Transverse colon (tissue), 4 donors: ENCODE measurements at regions not wholly inside any gene's neighbourhood (a gene's known extent, or its start where the extent isn't known, plus 50 kb on each side); places are given as distances from the start of the nearest gene placed in this dataset.

Source experiments
- DNase-seq: peaks from one replicate; pipeline ENCODE4 v3.0.0-alpha.2; 2019
- H3K27ac ChIP-seq, 4 donors: fragments of 200-600 bp; sonication (generic); 2 replicates each; pipeline ENCODE4 v1.5.1; 2016 to 2018; ENCODE audit warnings: inconsistent platforms in 4 of 4
- H3K27me3 ChIP-seq: fragments of 200-600 bp; sonication (generic); 2 replicates; pipeline ENCODE4 v1.5.1; 2017; ENCODE audit warnings: inconsistent platforms
- H3K36me3 ChIP-seq, 4 donors: fragments of 200-600 bp; sonication (generic); 2 replicates each; pipeline ENCODE4 v1.5.1; 2017 to 2019; ENCODE audit warnings: inconsistent platforms in 4 of 4
- H3K4me1 ChIP-seq, 4 donors: fragments of 200-600 bp; sonication (generic); 2 replicates each; pipeline ENCODE4 v1.5.1; 2017 to 2020; ENCODE audit warnings: inconsistent platforms in 4 of 4
- H3K4me3 ChIP-seq, 4 donors: fragments of 200-600 bp; sonication (generic); 1 replicate in 1 of 4; 2 replicates in 3 of 4; pipeline versions ENCODE4 v1.5.1 to v1.6.1; 2017 to 2019; ENCODE audit warnings: inconsistent platforms in 4 of 4
- H3K9me3 ChIP-seq, 2 donors: fragments of 200-600 bp; sonication (generic); 2 replicates each; pipeline ENCODE4 v1.5.1; 2017 to 2019; ENCODE audit warnings: inconsistent platforms in 2 of 2
- CTCF ChIP-seq, 5 experiments: fragments of 200-600 bp in 3 of 5; fragments of 450-650 bp in 2 of 5; sonication (generic) in 3 of 5; IDR thresholded peaks; 1 replicate in 2 of 5; 2 replicates in 3 of 5; pipeline ENCODE4 v1.5.1; 2016 to 2017; ENCODE audit warnings: antibody characterized with exemption in 5 of 5, inconsistent platforms in 3 of 5, mild to moderate bottlenecking in 2 of 5, moderate library complexity in 1 of 5
- EP300 ChIP-seq: sonication (generic); formaldehyde crosslinking; IDR thresholded peaks from one replicate; pipeline ENCODE4 v1.6.1; 2017; ENCODE audit warnings: antibody characterized with exemption, low read depth
- POLR2A ChIP-seq: fragments of 450-650 bp; IDR thresholded peaks from one replicate; pipeline ENCODE4 v1.6.1; 2016; ENCODE audit warnings: antibody characterized with exemption, mild to moderate bottlenecking, moderate library complexity
- POLR2AphosphoS5 ChIP-seq, 3 donors: sonication (generic); formaldehyde crosslinking; IDR thresholded peaks; one replicate each; pipeline ENCODE4 v1.6.1; 2016; ENCODE audit warnings: antibody characterized with exemption in 3 of 3
- WGBS, 2 donors: methylation state at CpG; one replicate each; pipeline ENCODE4 v1.1.5; 2018; ENCODE audit warnings: low coverage in 1 of 2; 5-methylcytosine and 5-hydroxymethylcytosine counted together
- in situ Hi-C, 4 donors: fragments of 200-750 bp; cut with MboI; loops; one replicate each; pipeline versions ENCODE4 v1.15.0 to v1.15.1; 2017; ENCODE audit warnings: low sequenced_read_pairs in 3 of 4, low pct_ligation_motif_present in 1 of 4, low pct_unique_long_range_greater_than_20kb in 1 of 4
- intact Hi-C: fragments of 100-400 bp; cut with DNase I; formaldehyde crosslinking; loops from one replicate; pipeline ENCODE4 v1.15.1; 2023; ENCODE audit warnings: low total_unique reads

DNA sequence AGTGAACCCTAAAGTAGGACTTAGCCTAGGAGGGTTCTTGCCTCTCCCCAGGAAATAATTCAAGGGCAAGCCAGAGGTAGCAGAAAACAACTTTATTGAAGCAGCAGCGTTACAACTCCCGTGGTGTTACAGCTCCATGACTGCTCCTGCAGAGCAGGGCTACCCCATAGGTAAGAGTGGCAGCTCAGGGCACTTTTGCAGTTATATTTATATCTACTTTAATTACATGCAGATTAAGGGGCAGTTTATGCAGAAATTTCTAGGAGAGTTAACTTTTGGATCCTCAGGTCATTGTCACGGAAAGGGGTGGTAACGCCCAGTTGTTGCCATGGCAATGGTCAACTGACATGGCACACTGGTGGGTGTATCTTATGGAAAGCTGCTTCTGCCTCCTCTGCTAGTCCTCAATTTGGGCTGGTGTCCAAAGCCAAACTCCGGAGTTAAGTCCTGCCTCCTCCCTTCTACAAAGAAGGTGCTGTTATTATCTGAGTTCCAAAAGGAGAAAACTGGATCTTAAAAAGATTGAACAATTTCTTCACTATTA lies 1413.0 kb downstream of the DSC3 start:
- Histone ChIP-seq H3K9me3 (no peaks in the 10 kb centered on the region), H3K4me1 (no peaks in the 10 kb centered on the region), H3K36me3 (no peaks in the 10 kb centered on the region), H3K27ac (no peak overlapping the region), H3K27me3 (no peaks in the 10 kb centered on the region), H3K4me3 (no peak overlapping the region)
- intact Hi-C loops: loop anchor here (10.0 kb wide), 1 partner anchor 735 kb away; no protein-coding TSS in a partner anchor
- DNase-seq: no peak
- TF ChIP-seq POLR2A (no peak), POLR2AphosphoS5 (IDR thresholded peaks at IDR 0.05) (no peak), EP300 (no peak), CTCF (IDR thresholded peaks at IDR 0.05) (no peak)
- in situ Hi-C loops: no loop called here
- 54 to 76% methylated on average over 4 to 5 of the region's 5 CpGs for WGBS, 2 donors

DNA sequence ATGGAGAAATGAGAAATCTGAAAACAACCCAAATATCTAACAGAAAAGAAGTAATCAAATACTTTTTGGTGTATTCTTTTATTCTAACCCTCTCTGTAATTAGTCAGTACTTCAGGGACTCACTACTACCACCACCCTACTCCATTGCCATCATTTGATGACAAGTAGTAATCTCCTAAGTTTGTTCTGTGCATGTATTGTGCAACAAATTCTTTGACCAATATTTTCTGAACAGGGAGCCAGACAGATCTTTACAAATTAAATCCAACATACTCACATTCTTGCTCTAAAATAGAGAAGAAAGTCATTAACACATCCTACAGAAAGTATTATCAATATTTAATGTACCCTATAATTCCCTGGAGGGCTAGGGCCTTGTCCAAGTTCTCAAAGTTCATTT lies 1416.4 kb downstream of the DSC3 start:
- no peak for DNase-seq
- TF ChIP-seq POLR2AphosphoS5 (IDR thresholded peaks at IDR 0.05) (no peak), EP300 (no peak), POLR2A (no peak), CTCF (IDR thresholded peaks at IDR 0.05) (no peak)
- Histone ChIP-seq H3K4me1 (no peaks in the 10 kb centered on the region), H3K27ac (no peak overlapping the region), H3K4me3 (no peak overlapping the region), H3K36me3 (no peaks in the 10 kb centered on the region), H3K27me3 (no peaks in the 10 kb centered on the region), H3K9me3 (no peaks in the 10 kb centered on the region)
- in situ Hi-C loops (no loop called here), intact Hi-C loops (no loop called here)

DNA sequence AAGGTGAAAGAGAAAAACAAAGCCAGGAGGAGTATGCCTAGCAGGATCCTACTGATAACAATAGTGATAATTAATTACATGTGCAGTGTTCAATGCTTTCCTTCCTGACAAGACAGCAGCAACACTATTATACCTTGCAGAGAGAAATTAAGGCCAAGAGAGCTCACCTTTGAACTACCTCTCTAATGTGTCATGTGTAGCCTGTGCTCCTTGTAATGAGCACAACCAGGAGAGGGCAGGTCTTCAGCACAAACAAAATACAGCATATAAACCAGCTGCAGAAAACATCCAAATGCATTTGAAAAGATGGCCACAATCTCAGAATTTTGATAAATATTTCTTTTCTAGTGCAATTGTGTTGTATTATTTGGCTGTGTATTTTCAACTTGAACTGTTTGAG lies 1425.7 kb downstream of the DSC3 start:
- TF ChIP-seq POLR2A (no peak), CTCF (IDR thresholded peaks at IDR 0.05) (no peak), EP300 (no peak), POLR2AphosphoS5 (IDR thresholded peaks at IDR 0.05) (no peak)
- no peak for DNase-seq
- Histone ChIP-seq H3K4me1 (no peaks in the 10 kb centered on the region), H3K9me3 (no peaks in the 10 kb centered on the region), H3K4me3 (no peak overlapping the region), H3K27me3 (no peaks in the 10 kb centered on the region), H3K27ac (no peak overlapping the region), H3K36me3 (no peaks in the 10 kb centered on the region)
- in situ Hi-C loops (no loop called here), intact Hi-C loops (no loop called here)

DNA sequence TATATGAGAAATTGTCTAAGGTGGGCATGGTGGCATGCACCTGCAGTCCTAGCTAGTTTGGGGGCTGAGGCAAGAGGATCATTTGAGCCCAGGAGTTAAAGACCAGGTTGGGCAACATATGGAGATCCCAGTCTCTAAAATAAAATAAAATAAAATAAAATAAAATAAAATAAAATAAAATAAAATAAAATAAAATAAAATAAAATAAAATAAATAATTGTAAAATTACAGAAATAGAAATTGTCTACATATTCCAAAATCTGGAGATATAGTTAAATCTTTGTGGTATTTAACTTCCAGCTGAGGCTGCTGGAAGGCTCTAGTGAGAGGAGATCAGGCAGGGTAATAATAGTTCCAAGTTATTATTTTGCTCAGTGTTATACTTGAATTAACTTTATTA lies 1432.1 kb upstream of the CDH2 start:
- TF ChIP-seq POLR2AphosphoS5 (IDR thresholded peaks at IDR 0.05) (no peak), CTCF (IDR thresholded peaks at IDR 0.05) (no peak), POLR2A (no peak)
- in situ Hi-C loops: no loop called here
- H3K27ac ChIP-seq: no peak overlapping the region
- intact Hi-C loops: no loop called here
- H3K9me3 ChIP-seq: no peaks in the 10 kb centered on the region
- H3K4me1 ChIP-seq: no peaks in the 10 kb centered on the region
- H3K36me3 ChIP-seq: no peaks in the 10 kb centered on the region
- DNase-seq: no peak
- H3K4me3 ChIP-seq: no peak overlapping the region
- no peaks in the 10 kb centered on the region for H3K27me3 ChIP-seq
